Sigmoid colon (tissue), 6 donors: ENCODE measurements at regions not wholly inside any gene's neighbourhood (a gene's known extent, or its start where the extent isn't known, plus 50 kb on each side); places are given as distances from the start of the nearest gene placed in this dataset.

Source experiments
- DNase-seq: peaks from one replicate; pipeline ENCODE4 v3.0.0-alpha.2; 2019
- H3K27ac ChIP-seq, 4 donors: fragments of 200-600 bp; sonication (generic); one replicate each; pipeline ENCODE4 v1.5.1; 2016 to 2019; ENCODE audit warnings: mild to moderate bottlenecking in 1 of 4
- H3K27me3 ChIP-seq, 3 donors: fragments of 200-600 bp; sonication (generic); one replicate each; pipeline ENCODE4 v1.5.1; 2019; ENCODE audit warnings: mild to moderate bottlenecking in 1 of 3
- H3K36me3 ChIP-seq, 4 donors: fragments of 200-600 bp; sonication (generic); one replicate each; pipeline ENCODE4 v1.5.1; 2016 to 2019
- H3K4me1 ChIP-seq, 4 donors: fragments of 200-600 bp; sonication (generic); one replicate each; pipeline ENCODE4 v1.5.1; 2017 to 2019
- H3K4me3 ChIP-seq, 4 donors: fragments of 200-600 bp; sonication (generic); one replicate each; pipeline ENCODE4 v1.5.1; 2017 to 2019; ENCODE audit warnings: mild to moderate bottlenecking in 2 of 4, moderate library complexity in 1 of 4
- H3K9me3 ChIP-seq, 4 donors: fragments of 200-600 bp in 3 of 4; sonication (generic) in 3 of 4; one replicate each; pipeline versions ENCODE4 v1.5.1 to v1.6.1; 2013 to 2019
- CTCF ChIP-seq, 4 experiments: fragments of 450-650 bp in 3 of 4; fragments of 200-600 bp in 1 of 4; IDR thresholded peaks; one replicate each; pipeline ENCODE4 v1.5.1; 2016 to 2019; ENCODE audit warnings: antibody characterized with exemption in 4 of 4, mild to moderate bottlenecking in 3 of 4, moderate library complexity in 2 of 4
- EP300 ChIP-seq, 4 donors: sonication (generic); formaldehyde crosslinking; IDR thresholded peaks; one replicate each; pipeline ENCODE4 v1.6.1; 2017; ENCODE audit warnings: antibody characterized with exemption in 4 of 4
- POLR2A ChIP-seq, 2 donors: fragments of 450-650 bp; IDR thresholded peaks; one replicate each; pipeline ENCODE4 v1.6.1; 2016; ENCODE audit warnings: antibody characterized with exemption in 2 of 2, mild to moderate bottlenecking in 2 of 2, moderate library complexity in 2 of 2
- POLR2AphosphoS5 ChIP-seq, 4 donors: sonication (generic); formaldehyde crosslinking; IDR thresholded peaks; one replicate each; pipeline ENCODE4 v1.6.1; 2017; ENCODE audit warnings: antibody characterized with exemption in 4 of 4
- WGBS, 2 donors: extraction: QIAGEN DNeasy Blood & Tissue Kit; methylation state at CpG; one replicate each; pipeline ENCODE4 v1.1.7; 2013; 5-methylcytosine and 5-hydroxymethylcytosine counted together
- intact Hi-C: fragments of 100-400 bp; cut with DNase I; formaldehyde crosslinking; loops from one replicate; pipeline ENCODE4 v1.15.1; 2023
- donor health status: healthy with polysubstance abuse.
- donor health status: healthy.

GRCh38 chr1:222914861-222915632 is 100.2 kb downstream of the DISP1 start:
- TF ChIP-seq POLR2A (IDR thresholded peaks at IDR 0.05) = no peak
- TF ChIP-seq EP300 (IDR thresholded peaks at IDR 0.05) = no peak
- no peak for TF ChIP-seq POLR2AphosphoS5 (IDR thresholded peaks at IDR 0.05)
- no peak for TF ChIP-seq CTCF (IDR thresholded peaks at IDR 0.05)
- Histone ChIP-seq H3K4me3 (no peak overlapping the region), H3K4me1 (peaks cover 0 to 11% (median 6%) of the 10 kb centered on the region in 4 donors), H3K9me3 (peaks cover 0 to 6% (median 4%) of the 10 kb centered on the region in 4 donors), H3K27me3 (no peaks in the 10 kb centered on the region), H3K36me3 (no peaks in the 10 kb centered on the region), H3K27ac (no peak overlapping the region)
- DNase-seq = no peak
- WGBS, 2 donors = 93 to 95% methylated on average over 2 of the region's 2 CpGs
- intact Hi-C loops = no loop called here

GRCh38 chr1:222916100-222916499 is 101.3 kb downstream of the DISP1 start:
- peaks cover 0 to 6% (median 4%) of the 10 kb centered on the region in 4 donors for H3K9me3 ChIP-seq
- TF ChIP-seq POLR2AphosphoS5 (IDR thresholded peaks at IDR 0.05) = no peak
- TF ChIP-seq CTCF (IDR thresholded peaks at IDR 0.05) = no peak
- no peak for TF ChIP-seq EP300 (IDR thresholded peaks at IDR 0.05)
- no peak for TF ChIP-seq POLR2A (IDR thresholded peaks at IDR 0.05)
- no peaks in the 10 kb centered on the region for H3K27me3 ChIP-seq
- no peaks in the 10 kb centered on the region for H3K36me3 ChIP-seq
- no peak for DNase-seq
- no peak overlapping the region for H3K27ac ChIP-seq
- 50 to 77% methylated on average over 3 of the region's 3 CpGs for WGBS, 2 donors
- H3K4me1 ChIP-seq = peaks cover 0 to 17% (median 14%) of the 10 kb centered on the region in 4 donors
- intact Hi-C loops = no loop called here
- no peak overlapping the region for H3K4me3 ChIP-seq

GRCh38 chr1:222918801-222919477 is 104.1 kb downstream of the DISP1 start:
- intact Hi-C loops = no loop called here
- no peak for DNase-seq
- Histone ChIP-seq H3K9me3 (peaks cover 0 to 6% (median 4%) of the 10 kb centered on the region in 4 donors), H3K36me3 (no peaks in the 10 kb centered on the region), H3K4me3 (no peak overlapping the region), H3K27ac (peak overlapping the region in 1 of 4 donors; percentile 5), H3K4me1 (peaks cover 0 to 32% (median 28%) of the 10 kb centered on the region in 4 donors), H3K27me3 (no peaks in the 10 kb centered on the region)
- TF ChIP-seq CTCF (IDR thresholded peaks at IDR 0.05) = no peak
- TF ChIP-seq POLR2A (IDR thresholded peaks at IDR 0.05) = no peak
- no peak for TF ChIP-seq EP300 (IDR thresholded peaks at IDR 0.05)
- TF ChIP-seq POLR2AphosphoS5 (IDR thresholded peaks at IDR 0.05) = no peak
- WGBS, 2 donors = 75 to 88% methylated on average over 14 of the region's 14 CpGs

GRCh38 chr1:222919478-222919865 is 104.6 kb downstream of the DISP1 start:
- Histone ChIP-seq H3K9me3 (peaks cover 0 to 6% (median 4%) of the 10 kb centered on the region in 4 donors), H3K4me1 (peaks cover 0 to 37% (median 32%) of the 10 kb centered on the region in 4 donors), H3K4me3 (no peak overlapping the region), H3K27ac (peak overlapping the region in 1 of 4 donors; percentile 5), H3K36me3 (no peaks in the 10 kb centered on the region), H3K27me3 (no peaks in the 10 kb centered on the region)
- WGBS, 2 donors = 56 to 84% methylated on average over 5 of the region's 5 CpGs
- intact Hi-C loops = no loop called here
- TF ChIP-seq EP300 (IDR thresholded peaks at IDR 0.05) (no peak), POLR2AphosphoS5 (IDR thresholded peaks at IDR 0.05) (no peak), POLR2A (IDR thresholded peaks at IDR 0.05) (no peak), CTCF (IDR thresholded peaks at IDR 0.05) (no peak)
- DNase-seq = no peak
